Colonic mucosa (tissue), 4 donors: ENCODE measurements at regions not wholly inside any gene's neighbourhood (a gene's known extent, or its start where the extent isn't known, plus 50 kb on each side); places are given as distances from the start of the nearest gene placed in this dataset.
"Not testable (repeated sequence)": the region's sequence is repeated elsewhere in the genome, so short reads cannot be mapped to it uniquely, and the experiment has no call there.

ENCODE experiments used
- DNase-seq: peaks from one replicate; pipeline ENCODE4 v3.0.0-alpha.2; 2020
- H3K27ac ChIP-seq: fragments of 200-600 bp; one replicate; pipeline ENCODE4 v1.8.0; 2021
- H3K27me3 ChIP-seq: fragments of 200-600 bp; one replicate; pipeline ENCODE4 v1.8.0; 2021
- H3K36me3 ChIP-seq: fragments of 200-600 bp; one replicate; pipeline ENCODE4 v1.8.0; 2021
- H3K4me1 ChIP-seq: fragments of 200-600 bp; one replicate; pipeline ENCODE4 v1.8.0; 2021; ENCODE audit warnings: mild to moderate bottlenecking
- H3K4me3 ChIP-seq: fragments of 200-600 bp; one replicate; pipeline ENCODE4 v1.8.0; 2021
- H3K9ac ChIP-seq, 2 donors: one replicate each; pipeline ENCODE4 v1.7.0; 2013; ENCODE audit warnings: control low read depth in 2 of 2, low read depth in 2 of 2, low read length in 2 of 2
- H3K9me3 ChIP-seq: fragments of 200-600 bp; one replicate; pipeline ENCODE4 v1.8.0; 2021
- intact Hi-C: fragments of 100-400 bp; cut with DNase I; formaldehyde crosslinking; loops from one replicate; pipeline ENCODE4 v1.14.1; 2022
- TF ChIP-seq, protein P1 (sequence below): fragments of 200-600 bp; IDR thresholded peaks from one replicate; pipeline ENCODE4 v1.8.0; 2022; ENCODE audit warnings: antibody characterized with exemption, mild to moderate bottlenecking
- donor health status: healthy.
- donor health status: DM: no; HTN: no; CAD: no.
- donor health status: DM: no; HTN: no; CAD: no.

DNA sequence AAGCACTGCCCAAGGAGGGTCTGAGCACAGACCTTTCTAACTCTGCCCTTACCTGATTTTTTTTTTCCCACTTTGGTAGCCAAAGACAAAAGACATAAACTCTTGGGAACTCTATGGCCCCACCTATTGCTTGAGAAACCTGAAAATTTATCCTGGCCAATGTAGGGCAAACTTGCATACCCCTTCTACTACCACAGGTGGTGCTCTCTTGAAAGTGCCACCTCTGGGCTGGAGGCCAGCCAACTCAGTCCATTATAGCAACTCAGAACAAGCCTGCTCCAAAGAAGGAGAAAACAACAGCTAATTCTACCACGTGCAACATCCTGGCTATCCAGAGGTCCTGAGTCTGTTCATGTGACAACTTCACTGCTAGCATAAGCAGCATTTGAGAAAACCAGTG is 55.7 kb upstream of the ABCD2 start:
- no peaks in the 10 kb centered on the region for H3K27me3 ChIP-seq
- H3K9me3 ChIP-seq: no peaks in the 10 kb centered on the region
- H3K4me1 ChIP-seq: no peaks in the 10 kb centered on the region
- no peak overlapping the region for H3K27ac ChIP-seq
- no peak overlapping the region for H3K9ac ChIP-seq
- intact Hi-C loops: no loop called here
- no peak for DNase-seq
- H3K36me3 ChIP-seq: no peaks in the 10 kb centered on the region
- TF ChIP-seq, protein P1, sequence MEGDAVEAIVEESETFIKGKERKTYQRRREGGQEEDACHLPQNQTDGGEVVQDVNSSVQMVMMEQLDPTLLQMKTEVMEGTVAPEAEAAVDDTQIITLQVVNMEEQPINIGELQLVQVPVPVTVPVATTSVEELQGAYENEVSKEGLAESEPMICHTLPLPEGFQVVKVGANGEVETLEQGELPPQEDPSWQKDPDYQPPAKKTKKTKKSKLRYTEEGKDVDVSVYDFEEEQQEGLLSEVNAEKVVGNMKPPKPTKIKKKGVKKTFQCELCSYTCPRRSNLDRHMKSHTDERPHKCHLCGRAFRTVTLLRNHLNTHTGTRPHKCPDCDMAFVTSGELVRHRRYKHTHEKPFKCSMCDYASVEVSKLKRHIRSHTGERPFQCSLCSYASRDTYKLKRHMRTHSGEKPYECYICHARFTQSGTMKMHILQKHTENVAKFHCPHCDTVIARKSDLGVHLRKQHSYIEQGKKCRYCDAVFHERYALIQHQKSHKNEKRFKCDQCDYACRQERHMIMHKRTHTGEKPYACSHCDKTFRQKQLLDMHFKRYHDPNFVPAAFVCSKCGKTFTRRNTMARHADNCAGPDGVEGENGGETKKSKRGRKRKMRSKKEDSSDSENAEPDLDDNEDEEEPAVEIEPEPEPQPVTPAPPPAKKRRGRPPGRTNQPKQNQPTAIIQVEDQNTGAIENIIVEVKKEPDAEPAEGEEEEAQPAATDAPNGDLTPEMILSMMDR: no peak
- no peak overlapping the region for H3K4me3 ChIP-seq

DNA sequence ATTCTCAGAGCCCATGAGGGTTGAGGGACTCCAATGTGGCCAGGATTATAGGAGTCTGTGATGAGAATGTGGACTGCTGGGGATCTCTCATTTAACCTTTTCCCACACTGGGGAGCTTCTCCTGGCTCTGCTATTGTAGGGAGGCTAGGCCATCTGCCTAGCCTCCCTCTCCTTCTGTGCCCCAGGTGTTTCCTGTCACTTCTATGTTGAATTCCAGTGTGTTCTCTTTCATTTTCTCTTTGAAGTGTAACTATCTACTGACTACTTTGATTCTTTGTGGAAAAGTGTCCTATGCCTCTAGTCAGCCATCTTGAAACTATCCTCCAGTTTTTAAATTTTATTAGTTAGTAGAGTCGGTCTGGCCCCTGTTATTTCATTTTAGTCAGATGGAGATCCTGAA is 53.4 kb upstream of the ABCD2 start:
- H3K36me3 ChIP-seq: no peaks in the 10 kb centered on the region

GRCh38 chr12:39671898-39672875 is 52.6 kb upstream of the ABCD2 start:
- no peaks in the 10 kb centered on the region for H3K4me1 ChIP-seq
- intact Hi-C loops: no loop called here

More for the DNA sequence above, 53.4 kb upstream of the ABCD2 start:
- DNase-seq: no peak
- no peaks in the 10 kb centered on the region for H3K4me1 ChIP-seq
- H3K9me3 ChIP-seq: no peaks in the 10 kb centered on the region
- no peak overlapping the region for H3K9ac ChIP-seq
- no peaks in the 10 kb centered on the region for H3K27me3 ChIP-seq
- intact Hi-C loops: no loop called here
- TF ChIP-seq, protein P1: no peak
- no peak overlapping the region for H3K4me3 ChIP-seq
- no peak overlapping the region for H3K27ac ChIP-seq

DNA sequence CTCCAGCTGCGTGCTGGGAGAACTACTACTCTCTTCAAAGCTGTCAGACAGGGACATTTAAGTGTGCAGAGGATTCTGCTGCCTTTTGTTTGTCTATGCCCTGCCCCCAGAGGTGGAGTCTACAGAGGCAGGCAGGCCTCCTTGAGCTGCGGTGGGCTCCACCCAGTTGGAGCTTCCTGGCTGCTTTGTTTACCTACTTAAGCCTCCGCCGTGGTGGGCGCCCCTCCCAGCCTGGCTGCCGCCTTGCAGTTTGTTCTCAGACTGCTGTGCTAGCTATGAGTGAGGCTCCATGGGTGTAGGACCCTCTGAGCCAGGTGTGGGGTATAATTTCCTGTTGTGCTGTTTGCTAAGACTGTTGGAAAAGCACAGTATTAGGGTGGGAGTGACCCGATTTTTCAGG is 49.9 kb upstream of the ABCD2 start:
- H3K9me3 ChIP-seq, H3K27me3 ChIP-seq, H3K4me1 ChIP-seq, H3K9ac ChIP-seq, H3K27ac ChIP-seq, H3K36me3 ChIP-seq, intact Hi-C loops, H3K4me3 ChIP-seq, DNase-seq: not testable (repeated sequence)

More at GRCh38 chr12:39671898-39672875, 52.6 kb upstream of the ABCD2 start:
- TF ChIP-seq, protein P1: no peak
- Histone ChIP-seq H3K9ac (no peak overlapping the region), H3K9me3 (no peaks in the 10 kb centered on the region), H3K36me3 (no peaks in the 10 kb centered on the region), H3K4me3 (no peak overlapping the region), H3K27ac (no peak overlapping the region), H3K27me3 (no peaks in the 10 kb centered on the region)
- DNase-seq: no peak
